Panc1 (cell line): ENCODE measurements at regions not wholly inside any gene's neighbourhood (a gene's known extent, or its start where the extent isn't known, plus 50 kb on each side); places are given as distances from the start of the nearest gene placed in this dataset.

Source experiments
- ATAC-seq: fragments of 200-7000 bp; cut with Tn5 transposase; 2 replicates; pipeline ENCODE4 v1.9.1; 2020; ENCODE audit warnings: mild to moderate bottlenecking, moderate library complexity
- BruUV-seq: library from RNA; stranded (reverse); fragments of 400-500 nt; replicated peaks from 2 replicates; lab custom pipeline; 2021; lab: Mats Ljungman, UMichigan
- CTCF ChIA-PET: fragments of 300-600 bp; sonication (Branson Sonifier 250); formaldehyde crosslinking; loops from one replicate; lab custom pipeline; 2022; ENCODE audit warnings: antibody characterized with exemption; lab: Charles Lee
- POLR2A ChIA-PET: fragments of 300-600 bp; sonication (Branson Sonifier 250); formaldehyde crosslinking; loops from one replicate; lab custom pipeline; 2022; ENCODE audit warnings: antibody characterized with exemption; lab: Charles Lee
- DNase-seq: peaks from one replicate; pipeline ENCODE4 v3.0.0-alpha.2; 2010; ENCODE audit warnings: low read depth, low spot score
- H3K27ac ChIP-seq: 2 replicates; pipeline ENCODE4 v1.5.1; 2011; ENCODE audit warnings: mild to moderate bottlenecking, low read length, inconsistent platforms
- H3K27me3 ChIP-seq: fragments of 200-500 bp; sonication (Bioruptor generic); 2 replicates; pipeline ENCODE4 v1.6.0; 2014; ENCODE audit warnings: low read length, inconsistent platforms; ENCODE audit not compliant: control insufficient read depth, insufficient read depth
- H3K36me3 ChIP-seq: fragments of 200-500 bp; sonication (Bioruptor generic); 2 replicates; pipeline ENCODE4 v1.5.1; 2014; ENCODE audit warnings: inconsistent platforms, mild to moderate bottlenecking, low read length, moderate library complexity; ENCODE audit not compliant: control insufficient read depth, insufficient read depth
- H3K4me1 ChIP-seq: 2 replicates; pipeline ENCODE4 v1.5.1; 2011; ENCODE audit warnings: inconsistent platforms, mild to moderate bottlenecking, low read length, moderate library complexity; ENCODE audit not compliant: control insufficient read depth, insufficient read depth
- H3K4me3 ChIP-seq, 2 experiments: 2 replicates each; pipeline ENCODE4 v1.5.1; 2011 to 2012; ENCODE audit warnings: low read depth in 2 of 2, low read length in 2 of 2, mild to moderate bottlenecking in 2 of 2, inconsistent platforms in 1 of 2, moderate library complexity in 1 of 2
- H3K9me3 ChIP-seq: fragments of 200-500 bp; sonication (Bioruptor generic); 2 replicates; pipeline ENCODE4 v1.5.1; 2014; ENCODE audit warnings: low read depth, mild to moderate bottlenecking, inconsistent platforms, low read length, moderate library complexity; ENCODE audit not compliant: control insufficient read depth, insufficient read depth
- POLR2AphosphoS5 ChIP-seq: IDR thresholded peaks from 2 replicates; pipeline ENCODE4 v1.6.1; 2012; ENCODE audit warnings: mild to moderate bottlenecking, low read depth, low read length, moderate library complexity
- REST ChIP-seq, 2 experiments: IDR thresholded peaks; 2 replicates each; pipeline ENCODE4 v1.6.1; 2011 to 2012; ENCODE audit warnings: low read depth in 2 of 2, control low read depth in 1 of 2, low read length in 1 of 2, mild to moderate bottlenecking in 1 of 2, moderate library complexity in 1 of 2; ENCODE audit not compliant: insufficient read depth in 1 of 2
- SIN3A ChIP-seq: IDR thresholded peaks from 2 replicates; pipeline ENCODE4 v1.6.1; 2012; ENCODE audit warnings: low read depth, mild to moderate bottlenecking, low read length, moderate library complexity, borderline replicate concordance; ENCODE audit not compliant: insufficient read depth
- TCF7L2 ChIP-seq: IDR thresholded peaks from 2 replicates; pipeline ENCODE4 v1.6.1; 2011; ENCODE audit warnings: mild to moderate bottlenecking, low read depth, low read length, inconsistent platforms
- in situ Hi-C: cut with HindIII; loops from 2 replicates; pipeline ENCODE4 v1.10.0; 2016; ENCODE audit warnings: low sequenced_read_pairs, low pct_unique_long_range_greater_than_20kb
- intact Hi-C: fragments of 100-400 bp; cut with micrococcal nuclease; formaldehyde crosslinking; loops from one replicate; pipeline ENCODE4 v1.10.0; 2022; ENCODE audit not compliant: unreplicated experiment
- TF ChIP-seq, protein P1 (sequence below): fragments of 450-650 bp; IDR thresholded peaks from 2 replicates; pipeline ENCODE4 v1.5.1; 2017; ENCODE audit warnings: mild to moderate bottlenecking

- POLR2A ChIA-PET, result no interaction called here
- DNase-seq, result no peak
- H3K9me3 ChIP-seq, result no peaks in the 10 kb centered on the region
- TF ChIP-seq TCF7L2 (no peak), SIN3A (no peak), POLR2AphosphoS5 (no peak), REST (IDR thresholded peaks at IDR 0.05; ENCODE audit: insufficient read depth in 1 of 2, low read depth in 2 of 2, low read length in 1 of 2) (no peak)
- TF ChIP-seq, protein P1, sequence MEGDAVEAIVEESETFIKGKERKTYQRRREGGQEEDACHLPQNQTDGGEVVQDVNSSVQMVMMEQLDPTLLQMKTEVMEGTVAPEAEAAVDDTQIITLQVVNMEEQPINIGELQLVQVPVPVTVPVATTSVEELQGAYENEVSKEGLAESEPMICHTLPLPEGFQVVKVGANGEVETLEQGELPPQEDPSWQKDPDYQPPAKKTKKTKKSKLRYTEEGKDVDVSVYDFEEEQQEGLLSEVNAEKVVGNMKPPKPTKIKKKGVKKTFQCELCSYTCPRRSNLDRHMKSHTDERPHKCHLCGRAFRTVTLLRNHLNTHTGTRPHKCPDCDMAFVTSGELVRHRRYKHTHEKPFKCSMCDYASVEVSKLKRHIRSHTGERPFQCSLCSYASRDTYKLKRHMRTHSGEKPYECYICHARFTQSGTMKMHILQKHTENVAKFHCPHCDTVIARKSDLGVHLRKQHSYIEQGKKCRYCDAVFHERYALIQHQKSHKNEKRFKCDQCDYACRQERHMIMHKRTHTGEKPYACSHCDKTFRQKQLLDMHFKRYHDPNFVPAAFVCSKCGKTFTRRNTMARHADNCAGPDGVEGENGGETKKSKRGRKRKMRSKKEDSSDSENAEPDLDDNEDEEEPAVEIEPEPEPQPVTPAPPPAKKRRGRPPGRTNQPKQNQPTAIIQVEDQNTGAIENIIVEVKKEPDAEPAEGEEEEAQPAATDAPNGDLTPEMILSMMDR, result no peak
- H3K27ac ChIP-seq, result no peak overlapping the region
- H3K4me1 ChIP-seq, result no peaks in the 10 kb centered on the region
- CTCF ChIA-PET, result no interaction called here
- no peak for ATAC-seq
- H3K4me3 ChIP-seq, result no peak overlapping the region
- in situ Hi-C loops (no loop called here), intact Hi-C loops (loop anchor here (10.0 kb wide), 1 partner anchor 495 kb away; a partner anchor contains a TSS)
- no TSS peak for BruUV-seq
- H3K36me3 ChIP-seq, result no peaks in the 10 kb centered on the region
- H3K27me3 ChIP-seq, result no peaks in the 10 kb centered on the region
These were observed 802.3 kb upstream of the ARGLU1 start for GRCh38 chr13:107370015-107370785.

- ATAC-seq, result no peak
- no peak for TF ChIP-seq TCF7L2
- no peak for TF ChIP-seq REST (IDR thresholded peaks at IDR 0.05; ENCODE audit: insufficient read depth in 1 of 2, low read depth in 2 of 2, low read length in 1 of 2)
- TF ChIP-seq, protein P1, result no peak
- TF ChIP-seq SIN3A, result no peak
- no peak for TF ChIP-seq POLR2AphosphoS5
- H3K36me3 ChIP-seq, result no peaks in the 10 kb centered on the region
- no peak overlapping the region for H3K27ac ChIP-seq
- BruUV-seq, result no TSS peak
- H3K27me3 ChIP-seq, result no peaks in the 10 kb centered on the region
- no peak overlapping the region for H3K4me3 ChIP-seq
- in situ Hi-C loops, result no loop called here
- intact Hi-C loops, result no loop called here
- no peak for DNase-seq
- H3K4me1 ChIP-seq, result no peaks in the 10 kb centered on the region
- ChIA-PET CTCF (no interaction called here), POLR2A (no interaction called here)
- no peaks in the 10 kb centered on the region for H3K9me3 ChIP-seq
These were observed 799.3 kb upstream of the ARGLU1 start for GRCh38 chr13:107367258-107367657.
